ENCODE measurements at regions not wholly inside any gene's neighbourhood (a gene's known extent, or its start where the extent isn't known, plus 50 kb on each side); places are given as distances from the start of the nearest gene placed in this dataset.

DNA sequence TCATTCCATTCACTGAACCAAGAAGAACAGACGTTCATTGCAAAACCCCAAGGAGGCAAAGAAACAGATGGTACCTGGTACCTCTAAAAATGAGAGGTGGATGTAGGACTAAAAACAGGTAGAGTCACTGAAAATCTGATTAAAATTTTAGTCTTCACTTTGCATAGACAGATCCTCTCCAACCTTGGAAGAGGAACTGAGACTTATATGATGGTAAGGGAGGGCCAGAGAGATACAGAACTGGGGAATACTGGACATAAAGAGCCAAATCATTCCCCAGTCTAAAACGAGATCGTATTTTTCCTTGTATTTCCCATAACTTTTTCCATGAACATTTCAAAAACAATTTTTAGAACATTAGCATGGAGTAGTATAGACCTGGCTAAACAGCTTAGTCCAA, 59.7 kb upstream of the SPOPL start:
- TF ChIP-seq, protein P1, sequence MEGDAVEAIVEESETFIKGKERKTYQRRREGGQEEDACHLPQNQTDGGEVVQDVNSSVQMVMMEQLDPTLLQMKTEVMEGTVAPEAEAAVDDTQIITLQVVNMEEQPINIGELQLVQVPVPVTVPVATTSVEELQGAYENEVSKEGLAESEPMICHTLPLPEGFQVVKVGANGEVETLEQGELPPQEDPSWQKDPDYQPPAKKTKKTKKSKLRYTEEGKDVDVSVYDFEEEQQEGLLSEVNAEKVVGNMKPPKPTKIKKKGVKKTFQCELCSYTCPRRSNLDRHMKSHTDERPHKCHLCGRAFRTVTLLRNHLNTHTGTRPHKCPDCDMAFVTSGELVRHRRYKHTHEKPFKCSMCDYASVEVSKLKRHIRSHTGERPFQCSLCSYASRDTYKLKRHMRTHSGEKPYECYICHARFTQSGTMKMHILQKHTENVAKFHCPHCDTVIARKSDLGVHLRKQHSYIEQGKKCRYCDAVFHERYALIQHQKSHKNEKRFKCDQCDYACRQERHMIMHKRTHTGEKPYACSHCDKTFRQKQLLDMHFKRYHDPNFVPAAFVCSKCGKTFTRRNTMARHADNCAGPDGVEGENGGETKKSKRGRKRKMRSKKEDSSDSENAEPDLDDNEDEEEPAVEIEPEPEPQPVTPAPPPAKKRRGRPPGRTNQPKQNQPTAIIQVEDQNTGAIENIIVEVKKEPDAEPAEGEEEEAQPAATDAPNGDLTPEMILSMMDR (IDR thresholded peaks at IDR 0.05; ENCODE audit: poor library complexity): no peak
- no peak for TF ChIP-seq EZH2 (IDR thresholded peaks at IDR 0.05; ENCODE audit: borderline replicate concordance)

Measured in hepatocyte (in vitro differentiated cells).